Lower lobe of right lung (tissue), 2 donors: ENCODE measurements at regions not wholly inside any gene's neighbourhood (a gene's known extent, or its start where the extent isn't known, plus 50 kb on each side); places are given as distances from the start of the nearest gene placed in this dataset.

Source experiments
- ATAC-seq, 2 donors: fragments of 200-7000 bp; cut with Tn5 transposase; one replicate each; pipeline ENCODE4 v1.9.1; 2020 to 2022; ENCODE audit warnings: mild to moderate bottlenecking in 2 of 2, moderate library complexity in 2 of 2
- DNase-seq: peaks from one replicate; pipeline ENCODE4 v3.0.0-alpha.2; 2020
- H3K27ac ChIP-seq: fragments of 200-600 bp; one replicate; pipeline ENCODE4 v1.8.0; 2022
- H3K27me3 ChIP-seq: fragments of 200-600 bp; one replicate; pipeline ENCODE4 v1.8.0; 2022; ENCODE audit warnings: low read depth
- H3K36me3 ChIP-seq: fragments of 200-600 bp; one replicate; pipeline ENCODE4 v1.8.0; 2022; ENCODE audit warnings: mild to moderate bottlenecking
- H3K4me1 ChIP-seq: fragments of 200-600 bp; one replicate; pipeline ENCODE4 v1.8.0; 2022
- H3K4me3 ChIP-seq: fragments of 200-600 bp; one replicate; pipeline ENCODE4 v1.8.0; 2022; ENCODE audit warnings: mild to moderate bottlenecking
- H3K9me3 ChIP-seq: fragments of 200-600 bp; one replicate; pipeline ENCODE4 v1.8.0; 2022
- intact Hi-C: fragments of 100-400 bp; cut with DNase I; formaldehyde crosslinking; loops from one replicate; pipeline ENCODE4 v1.11.0; 2022
- TF ChIP-seq, protein P1 (sequence below): fragments of 200-600 bp; IDR thresholded peaks from one replicate; pipeline ENCODE4 v1.8.0; 2022; ENCODE audit warnings: antibody characterized with exemption, mild to moderate bottlenecking
- donor health status: DM: no; HTN: yes; CAD: no; lungs with severe emphysema.

DNA sequence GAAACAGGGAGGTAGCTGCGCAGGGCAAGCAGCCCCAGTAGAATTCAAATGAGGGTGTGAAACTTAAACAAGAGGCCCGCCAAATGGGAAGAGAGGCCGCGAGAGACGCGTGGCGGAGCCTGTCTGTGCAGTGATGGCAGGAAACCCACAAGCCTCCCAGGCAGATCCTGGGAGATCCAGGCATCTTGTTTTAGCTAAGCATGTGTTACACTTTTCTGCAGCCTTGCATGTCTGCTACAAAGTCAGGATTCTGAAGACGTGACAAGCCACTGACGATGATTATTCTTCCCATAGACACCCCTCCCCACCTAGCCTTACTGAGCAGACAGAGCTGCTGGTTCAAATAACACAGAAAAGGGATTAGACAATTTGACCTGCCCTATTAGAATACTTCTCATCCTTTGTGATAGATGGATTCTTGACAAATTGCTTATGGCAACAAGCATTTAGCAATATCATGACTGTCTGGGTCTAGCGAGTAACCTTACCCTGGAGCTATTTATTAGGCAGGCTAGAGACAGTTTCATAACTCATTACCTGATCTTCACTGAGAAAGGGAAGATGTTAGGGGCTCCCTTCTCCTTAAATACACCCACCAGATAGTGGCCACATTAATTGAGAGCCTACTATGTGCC lies 185.2 kb upstream of the IRS2 start:
- ATAC-seq (no peak), DNase-seq (no peak)
- TF ChIP-seq, protein P1, sequence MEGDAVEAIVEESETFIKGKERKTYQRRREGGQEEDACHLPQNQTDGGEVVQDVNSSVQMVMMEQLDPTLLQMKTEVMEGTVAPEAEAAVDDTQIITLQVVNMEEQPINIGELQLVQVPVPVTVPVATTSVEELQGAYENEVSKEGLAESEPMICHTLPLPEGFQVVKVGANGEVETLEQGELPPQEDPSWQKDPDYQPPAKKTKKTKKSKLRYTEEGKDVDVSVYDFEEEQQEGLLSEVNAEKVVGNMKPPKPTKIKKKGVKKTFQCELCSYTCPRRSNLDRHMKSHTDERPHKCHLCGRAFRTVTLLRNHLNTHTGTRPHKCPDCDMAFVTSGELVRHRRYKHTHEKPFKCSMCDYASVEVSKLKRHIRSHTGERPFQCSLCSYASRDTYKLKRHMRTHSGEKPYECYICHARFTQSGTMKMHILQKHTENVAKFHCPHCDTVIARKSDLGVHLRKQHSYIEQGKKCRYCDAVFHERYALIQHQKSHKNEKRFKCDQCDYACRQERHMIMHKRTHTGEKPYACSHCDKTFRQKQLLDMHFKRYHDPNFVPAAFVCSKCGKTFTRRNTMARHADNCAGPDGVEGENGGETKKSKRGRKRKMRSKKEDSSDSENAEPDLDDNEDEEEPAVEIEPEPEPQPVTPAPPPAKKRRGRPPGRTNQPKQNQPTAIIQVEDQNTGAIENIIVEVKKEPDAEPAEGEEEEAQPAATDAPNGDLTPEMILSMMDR, result no peak
- Histone ChIP-seq H3K4me3 (no peak overlapping the region), H3K9me3 (no peaks in the 10 kb centered on the region), H3K4me1 (no peaks in the 10 kb centered on the region), H3K27me3 (no peaks in the 10 kb centered on the region), H3K36me3 (no peaks in the 10 kb centered on the region), H3K27ac (no peak overlapping the region)
- intact Hi-C loops, result no loop called here

DNA sequence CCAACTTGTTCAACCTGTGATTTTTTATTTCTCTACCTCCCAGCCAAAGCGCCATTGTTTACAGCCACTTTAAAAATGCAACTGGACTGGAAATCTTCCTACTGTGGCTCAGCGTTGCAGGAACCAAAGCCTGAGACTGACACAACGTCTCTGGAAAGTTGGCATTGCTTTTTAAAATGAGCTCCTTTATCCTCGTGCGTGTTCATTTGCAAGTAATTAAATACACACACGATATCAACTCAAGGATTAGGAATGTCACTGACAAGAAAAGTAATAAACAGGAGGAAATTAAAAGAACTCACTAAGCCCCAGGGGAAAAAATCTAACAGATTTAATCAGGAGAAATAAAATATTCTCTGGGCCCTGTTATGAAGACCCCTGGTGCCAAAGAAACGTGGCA lies 184.6 kb upstream of the IRS2 start:
- TF ChIP-seq, protein P1, result no peak
- intact Hi-C loops, result no loop called here
- no peak overlapping the region for H3K27ac ChIP-seq
- DNase-seq, result no peak
- H3K36me3 ChIP-seq, result no peaks in the 10 kb centered on the region
- H3K4me1 ChIP-seq, result no peaks in the 10 kb centered on the region
- H3K9me3 ChIP-seq, result no peaks in the 10 kb centered on the region
- no peak for ATAC-seq
- no peaks in the 10 kb centered on the region for H3K27me3 ChIP-seq
- no peak overlapping the region for H3K4me3 ChIP-seq

DNA sequence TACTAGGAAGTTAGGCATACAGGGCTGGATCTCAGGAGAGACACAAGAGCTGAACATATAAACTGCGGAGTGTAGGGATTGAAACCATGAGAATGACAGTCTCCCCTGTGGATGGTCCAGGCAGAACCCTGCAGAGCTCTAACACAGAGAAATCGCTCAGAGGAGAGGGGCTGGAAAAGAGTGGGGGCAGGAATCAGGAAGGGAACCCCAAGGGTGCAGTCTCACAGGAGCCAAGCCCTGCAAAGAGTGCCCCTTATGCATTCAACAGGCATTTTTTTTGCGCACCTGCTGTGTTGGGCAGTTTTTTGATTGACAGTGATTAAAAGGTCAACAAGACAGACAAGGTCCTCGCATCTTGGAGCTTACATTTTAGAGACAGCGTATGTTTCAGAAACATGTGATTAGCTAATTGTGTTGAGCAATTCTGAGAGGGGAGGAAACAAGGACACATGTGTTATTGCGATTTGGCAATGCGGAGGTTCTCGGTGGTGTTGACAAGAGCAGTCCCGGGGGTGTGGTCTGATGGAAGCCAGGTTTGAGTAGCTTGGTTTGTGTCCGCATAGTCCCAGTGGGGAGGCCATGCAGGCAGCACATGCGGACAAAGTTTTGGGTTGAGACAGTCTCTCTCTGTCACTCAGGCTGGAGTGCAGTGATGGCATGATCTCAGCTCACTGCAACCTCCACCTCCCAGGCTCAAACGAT lies 182.6 kb upstream of the IRS2 start:
- no peaks in the 10 kb centered on the region for H3K36me3 ChIP-seq
- no peaks in the 10 kb centered on the region for H3K27me3 ChIP-seq
- H3K4me1 ChIP-seq, result no peaks in the 10 kb centered on the region
- no peaks in the 10 kb centered on the region for H3K9me3 ChIP-seq
- intact Hi-C loops, result no loop called here
- DNase-seq, result no peak
- TF ChIP-seq, protein P1, result no peak
- H3K27ac ChIP-seq, result no peak overlapping the region
- peak; percentile 52 to 59 for ATAC-seq
- H3K4me3 ChIP-seq, result no peak overlapping the region

DNA sequence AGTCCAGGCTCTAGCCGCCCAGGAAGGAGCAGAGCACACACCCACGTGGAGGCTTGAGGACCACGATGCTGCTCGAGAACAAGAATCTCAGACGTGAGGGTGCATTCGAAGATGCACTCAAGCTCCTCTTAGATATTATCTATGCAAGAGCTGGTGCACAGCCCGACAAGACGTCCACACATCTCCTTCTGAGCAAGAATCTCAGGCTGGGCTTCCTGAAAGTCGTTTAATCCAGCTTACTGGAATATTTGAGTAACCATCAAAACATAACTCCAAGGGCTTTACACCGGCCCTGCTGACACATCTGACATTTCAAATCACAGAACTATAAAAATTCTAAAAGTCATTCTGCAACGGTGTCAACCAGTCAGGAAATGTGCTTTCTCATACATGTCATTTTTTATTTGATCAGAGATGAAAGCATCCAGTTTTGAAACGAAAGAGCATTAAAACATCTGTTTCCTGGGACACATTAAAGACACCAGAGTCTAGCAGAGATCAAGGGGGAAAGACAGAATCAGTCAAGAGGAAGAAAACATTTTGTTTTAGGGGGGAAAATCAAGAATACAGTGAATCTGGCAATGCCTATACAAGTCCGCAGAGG lies 177.7 kb upstream of the IRS2 start:
- DNase-seq (no peak), ATAC-seq (no peak)
- TF ChIP-seq, protein P1, result no peak

DNA sequence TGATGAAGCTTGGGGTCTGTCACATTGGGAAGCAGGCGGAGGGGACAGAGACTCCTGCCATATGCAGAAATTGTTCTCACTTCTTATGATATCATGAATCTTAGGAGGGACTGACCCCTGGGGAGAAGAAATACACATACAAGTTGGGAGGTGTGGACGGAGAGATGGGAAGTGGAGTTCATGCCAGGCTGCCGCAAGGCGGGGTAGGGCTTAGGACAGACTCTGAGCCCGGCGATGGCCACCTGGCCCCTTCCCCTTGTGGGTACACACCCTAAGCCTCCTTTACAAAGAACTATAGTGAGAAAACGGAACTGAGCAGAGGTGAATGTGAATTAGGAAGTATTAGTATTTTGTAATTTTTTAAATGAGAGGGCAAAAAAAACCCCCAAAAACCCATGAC lies 177.0 kb upstream of the IRS2 start:
- intact Hi-C loops, result no loop called here
- ATAC-seq, result no peak
- TF ChIP-seq, protein P1, result no peak

More for the DNA sequence above, 177.7 kb upstream of the IRS2 start:
- H3K27me3 ChIP-seq, result no peaks in the 10 kb centered on the region
- H3K9me3 ChIP-seq, result no peaks in the 10 kb centered on the region
- no peaks in the 10 kb centered on the region for H3K36me3 ChIP-seq
- H3K4me3 ChIP-seq, result no peak overlapping the region
- intact Hi-C loops, result no loop called here
- no peak overlapping the region for H3K27ac ChIP-seq
- no peaks in the 10 kb centered on the region for H3K4me1 ChIP-seq

More for the DNA sequence above, 177.0 kb upstream of the IRS2 start:
- no peak overlapping the region for H3K27ac ChIP-seq
- DNase-seq, result no peak
- H3K4me1 ChIP-seq, result no peaks in the 10 kb centered on the region
- H3K4me3 ChIP-seq, result no peak overlapping the region
- H3K9me3 ChIP-seq, result no peaks in the 10 kb centered on the region
- no peaks in the 10 kb centered on the region for H3K36me3 ChIP-seq
- H3K27me3 ChIP-seq, result no peaks in the 10 kb centered on the region
